AG04450 (cell line): ENCODE measurements at regions not wholly inside any gene's neighbourhood (a gene's known extent, or its start where the extent isn't known, plus 50 kb on each side); places are given as distances from the start of the nearest gene placed in this dataset.

Source experiments
- CTCF ChIA-PET: fragments of 300-600, 350-600 bp; formaldehyde crosslinking; extraction: SDS; loops from one replicate; lab custom pipeline; 2022; ENCODE audit warnings: antibody characterized with exemption, inconsistent platforms; lab: Charles Lee
- POLR2A ChIA-PET: fragments of 350-600 bp; formaldehyde crosslinking; extraction: SDS; loops from one replicate; lab custom pipeline; 2021; ENCODE audit warnings: antibody characterized with exemption, inconsistent platforms; lab: Yijun Ruan, JAX
- DNase-seq: peaks from one replicate; pipeline ENCODE4 v3.0.0-alpha.2; 2011; ENCODE audit warnings: low read depth, low spot score
- H3K27ac ChIP-seq: one replicate; pipeline ENCODE4 v1.5.1; 2012; ENCODE audit warnings: low read depth, low read length, control low read depth
- H3K27me3 ChIP-seq: one replicate; pipeline ENCODE4 v1.6.0; 2012; ENCODE audit warnings: low read length; ENCODE audit not compliant: control insufficient read depth, insufficient read depth
- H3K4me3 ChIP-seq: 2 replicates; pipeline ENCODE4 v1.5.1; 2011; ENCODE audit warnings: mild to moderate bottlenecking, low read depth, low read length, control low read depth
- H3K9me3 ChIP-seq: 2 replicates; pipeline ENCODE4 v1.5.1; 2012; ENCODE audit warnings: low read length; ENCODE audit not compliant: control insufficient read depth, insufficient read depth
- TF ChIP-seq, protein P1 (sequence below): IDR thresholded peaks from 2 replicates; pipeline ENCODE4 v1.5.1; 2011; ENCODE audit warnings: low read depth, low read length, control low read depth, inconsistent platforms

DNA sequence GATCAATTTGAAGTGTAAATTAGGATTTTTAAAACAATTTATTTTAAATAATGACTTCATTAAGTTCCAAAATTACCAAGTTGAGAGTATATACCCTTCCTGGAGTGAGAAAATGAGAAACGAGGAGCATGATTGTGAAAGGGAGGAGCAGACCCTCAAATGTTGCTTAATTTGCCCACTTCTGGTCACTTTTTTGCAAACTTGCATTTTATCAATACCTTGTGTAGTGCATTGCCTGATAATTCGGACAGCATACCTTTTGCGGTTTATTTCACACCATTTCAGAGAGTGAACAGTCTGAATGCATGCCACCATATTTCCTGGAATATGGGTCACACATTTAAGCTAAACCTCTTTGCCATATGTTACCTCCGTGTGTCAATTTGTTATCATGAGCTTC, 669.7 kb downstream of the RNF144A start:
- Histone ChIP-seq H3K27ac (no peak overlapping the region), H3K4me3 (no peak overlapping the region), H3K9me3 (no peaks in the 10 kb centered on the region), H3K27me3 (no peaks in the 10 kb centered on the region)
- TF ChIP-seq, protein P1, sequence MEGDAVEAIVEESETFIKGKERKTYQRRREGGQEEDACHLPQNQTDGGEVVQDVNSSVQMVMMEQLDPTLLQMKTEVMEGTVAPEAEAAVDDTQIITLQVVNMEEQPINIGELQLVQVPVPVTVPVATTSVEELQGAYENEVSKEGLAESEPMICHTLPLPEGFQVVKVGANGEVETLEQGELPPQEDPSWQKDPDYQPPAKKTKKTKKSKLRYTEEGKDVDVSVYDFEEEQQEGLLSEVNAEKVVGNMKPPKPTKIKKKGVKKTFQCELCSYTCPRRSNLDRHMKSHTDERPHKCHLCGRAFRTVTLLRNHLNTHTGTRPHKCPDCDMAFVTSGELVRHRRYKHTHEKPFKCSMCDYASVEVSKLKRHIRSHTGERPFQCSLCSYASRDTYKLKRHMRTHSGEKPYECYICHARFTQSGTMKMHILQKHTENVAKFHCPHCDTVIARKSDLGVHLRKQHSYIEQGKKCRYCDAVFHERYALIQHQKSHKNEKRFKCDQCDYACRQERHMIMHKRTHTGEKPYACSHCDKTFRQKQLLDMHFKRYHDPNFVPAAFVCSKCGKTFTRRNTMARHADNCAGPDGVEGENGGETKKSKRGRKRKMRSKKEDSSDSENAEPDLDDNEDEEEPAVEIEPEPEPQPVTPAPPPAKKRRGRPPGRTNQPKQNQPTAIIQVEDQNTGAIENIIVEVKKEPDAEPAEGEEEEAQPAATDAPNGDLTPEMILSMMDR, result no peak
- DNase-seq, result no peak
- POLR2A ChIA-PET, result no interaction called here
- CTCF ChIA-PET, result no interaction called here

DNA sequence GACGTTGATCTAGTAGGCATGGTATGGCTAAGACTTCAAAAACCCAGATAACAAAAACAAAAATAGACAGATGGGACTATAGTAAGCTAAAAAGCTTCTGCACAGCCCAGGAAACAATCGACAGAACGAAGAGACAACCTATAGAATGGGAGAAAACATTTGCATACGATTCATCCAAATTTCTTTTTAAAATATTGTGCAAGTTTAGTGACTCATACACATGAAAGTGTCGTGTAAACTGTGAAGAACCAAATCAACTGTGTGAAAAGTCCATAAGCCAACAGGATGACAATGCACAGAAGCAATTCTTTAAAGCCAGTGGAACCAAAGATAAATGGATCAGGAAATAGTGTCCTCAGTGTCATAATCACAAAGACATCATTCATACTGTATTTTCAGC, 671.1 kb downstream of the RNF144A start:
- TF ChIP-seq, protein P1, result no peak
- POLR2A ChIA-PET, result no interaction called here
- no peak for DNase-seq

DNA sequence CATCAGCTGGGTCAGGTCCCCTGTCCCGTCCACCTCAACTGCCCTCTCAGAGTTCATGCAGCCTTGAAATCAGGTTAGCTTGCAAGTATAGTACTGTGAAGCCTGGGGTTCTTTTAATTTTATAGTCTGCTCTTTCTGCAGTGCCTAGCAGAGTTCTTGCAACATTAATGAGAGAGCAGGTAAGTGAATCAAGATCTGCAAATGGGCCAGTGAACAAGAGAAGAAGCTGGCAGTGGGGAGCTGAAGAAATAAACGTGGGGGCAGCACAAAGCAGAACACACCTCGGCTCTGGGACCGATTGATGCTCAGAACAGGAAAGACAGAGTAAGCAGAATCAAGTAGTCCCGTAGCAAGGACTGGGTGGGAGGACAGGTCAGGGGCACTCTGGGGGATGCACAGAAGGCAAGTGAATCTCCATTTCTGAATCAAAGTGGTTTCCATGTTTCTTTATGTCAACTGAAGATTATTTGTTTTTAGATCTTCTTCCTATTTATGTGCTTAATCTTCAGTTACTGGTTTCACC, 675.5 kb downstream of the RNF144A start:
- no peak for DNase-seq
- Histone ChIP-seq H3K4me3 (no peak overlapping the region), H3K27me3 (no peaks in the 10 kb centered on the region), H3K27ac (no peak overlapping the region), H3K9me3 (no peaks in the 10 kb centered on the region)
- CTCF ChIA-PET, result no interaction called here
- POLR2A ChIA-PET, result no interaction called here
- TF ChIP-seq, protein P1, result no peak

More for the DNA sequence above, 671.1 kb downstream of the RNF144A start:
- Histone ChIP-seq H3K9me3 (no peaks in the 10 kb centered on the region), H3K27ac (no peak overlapping the region), H3K27me3 (no peaks in the 10 kb centered on the region), H3K4me3 (no peak overlapping the region)
- CTCF ChIA-PET, result no interaction called here

DNA sequence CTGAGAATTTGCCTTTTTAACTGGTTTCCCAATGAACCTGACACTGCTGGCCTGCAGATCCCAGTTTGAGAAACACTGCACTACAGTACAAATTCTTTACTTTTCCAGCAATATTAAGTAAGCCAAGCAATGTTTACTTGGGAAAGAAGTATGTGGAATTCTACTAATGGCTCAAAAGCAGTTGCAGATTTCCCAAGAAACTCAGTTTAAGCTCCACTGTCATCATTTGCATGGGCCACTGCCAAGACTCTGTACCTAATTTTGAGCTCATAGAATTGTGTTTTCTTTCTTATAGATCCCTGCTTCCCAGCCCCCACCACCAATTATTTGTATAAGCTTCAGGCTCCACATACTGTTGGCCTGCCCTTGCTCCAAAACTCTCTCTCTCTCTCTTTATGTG, 676.1 kb downstream of the RNF144A start:
- TF ChIP-seq, protein P1, result no peak
- Histone ChIP-seq H3K27ac (no peak overlapping the region), H3K27me3 (no peaks in the 10 kb centered on the region), H3K9me3 (no peaks in the 10 kb centered on the region), H3K4me3 (no peak overlapping the region)
- no peak for DNase-seq
- ChIA-PET POLR2A (no interaction called here), CTCF (no interaction called here)

DNA sequence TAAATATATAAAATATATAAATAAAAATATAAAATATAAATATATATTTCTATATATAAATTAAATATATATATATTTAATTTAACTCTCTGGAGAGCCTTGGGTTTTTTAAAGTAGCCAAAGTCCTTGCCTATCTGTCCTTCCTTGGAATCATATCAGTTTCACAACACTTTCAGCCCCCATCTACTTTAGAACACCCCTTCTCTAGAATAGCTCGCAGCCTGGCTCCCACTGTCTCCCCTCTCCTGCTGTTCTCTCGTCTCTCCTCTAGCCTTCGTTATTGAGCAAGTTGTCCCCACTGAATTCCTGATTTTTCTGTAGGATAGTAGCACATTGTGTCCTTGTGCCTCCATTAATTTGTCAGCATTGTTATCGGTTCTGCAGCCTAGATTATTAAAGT, 677.0 kb downstream of the RNF144A start:
- TF ChIP-seq, protein P1, result no peak
- H3K4me3 ChIP-seq, result no peak overlapping the region
- CTCF ChIA-PET, result no interaction called here
- H3K9me3 ChIP-seq, result no peaks in the 10 kb centered on the region
- POLR2A ChIA-PET, result no interaction called here
- no peaks in the 10 kb centered on the region for H3K27me3 ChIP-seq
- no peak overlapping the region for H3K27ac ChIP-seq
- no peak for DNase-seq
